ENCODE measurements at regions not wholly inside any gene's neighbourhood (a gene's known extent, or its start where the extent isn't known, plus 50 kb on each side); places are given as distances from the start of the nearest gene placed in this dataset.

- DNase-seq (ENCODE audit: low read depth): no peak
Observed at GRCh38 chr7:41832941-41833340, 130.1 kb upstream of the INHBA start.

- no peak for DNase-seq (ENCODE audit: low read depth)
Observed at GRCh38 chr7:41830271-41830670, 127.4 kb upstream of the INHBA start.

GRCh38 chr7:41828911-41829310, 126.0 kb upstream of the INHBA start:
- DNase-seq (ENCODE audit: low read depth): no peak

- no peak for DNase-seq (ENCODE audit: low read depth)
Observed at GRCh38 chr7:41826641-41827040, 123.8 kb upstream of the INHBA start.

- no peak for DNase-seq (ENCODE audit: low read depth)
Observed at GRCh38 chr7:41825927-41826480, 123.1 kb upstream of the INHBA start.

GRCh38 chr7:41824284-41824683, 121.4 kb upstream of the INHBA start:
- DNase-seq (ENCODE audit: low read depth): no peak

GRCh38 chr7:41822259-41822817, 119.4 kb upstream of the INHBA start:
- DNase-seq (ENCODE audit: low read depth): no peak

GRCh38 chr7:41821521-41822213, 118.8 kb upstream of the INHBA start:
- no peak for DNase-seq (ENCODE audit: low read depth)

GRCh38 chr7:41820111-41820671, 117.3 kb upstream of the INHBA start:
- no peak for DNase-seq (ENCODE audit: low read depth)

GRCh38 chr7:41819645-41820044, 116.8 kb upstream of the INHBA start:
- no peak for DNase-seq (ENCODE audit: low read depth)

GRCh38 chr7:41818765-41819398, 116.0 kb upstream of the INHBA start:
- DNase-seq (ENCODE audit: low read depth): no peak

- no peak for DNase-seq (ENCODE audit: low read depth)
Observed at GRCh38 chr7:41817386-41817785, 114.5 kb upstream of the INHBA start.

- no peak for DNase-seq (ENCODE audit: low read depth)
Observed at GRCh38 chr7:41816111-41816510, 113.2 kb upstream of the INHBA start.

GRCh38 chr7:41814888-41815287, 112.0 kb upstream of the INHBA start:
- DNase-seq (ENCODE audit: low read depth): no peak

- no peak for DNase-seq (ENCODE audit: low read depth)
Observed at GRCh38 chr7:41813286-41813685, 110.4 kb upstream of the INHBA start.

GRCh38 chr7:41811941-41812340, 109.1 kb upstream of the INHBA start:
- DNase-seq (ENCODE audit: low read depth): no peak

- no peak for DNase-seq (ENCODE audit: low read depth)
Observed at GRCh38 chr7:41809940-41810576, 107.2 kb upstream of the INHBA start.

- no peak for DNase-seq (ENCODE audit: low read depth)
Observed at GRCh38 chr7:41809529-41809939, 106.6 kb upstream of the INHBA start.

- no peak for DNase-seq (ENCODE audit: low read depth)
Observed at GRCh38 chr7:41809116-41809515, 106.2 kb upstream of the INHBA start.

- no peak for DNase-seq (ENCODE audit: low read depth)
Observed at GRCh38 chr7:41808541-41808940, 105.7 kb upstream of the INHBA start.

GRCh38 chr7:41803569-41803968, 100.7 kb upstream of the INHBA start:
- no peak for DNase-seq (ENCODE audit: low read depth)

GRCh38 chr7:41796331-41796730, 93.4 kb upstream of the INHBA start:
- no peak for DNase-seq (ENCODE audit: low read depth)

Data from fibroblast of the conjunctiva (primary cell).